Loucy (cell line): ENCODE measurements at regions not wholly inside any gene's neighbourhood (a gene's known extent, or its start where the extent isn't known, plus 50 kb on each side); places are given as distances from the start of the nearest gene placed in this dataset.

Experiments used
- EZH2phosphoT487 ChIP-seq: fragments of 200-600 bp; IDR thresholded peaks from 2 replicates; pipeline ENCODE4 v1.6.1; 2018; ENCODE audit warnings: antibody characterized with exemption, mild to moderate bottlenecking, moderate library complexity, borderline replicate concordance
- TF ChIP-seq, protein P1 (sequence below): fragments of 200-600 bp; sonication (generic); conservative IDR thresholded peaks from 2 replicates; pipeline ENCODE4 v1.5.1; 2014; ENCODE audit warnings: mild to moderate bottlenecking, antibody characterized with exemption, low read length

DNA sequence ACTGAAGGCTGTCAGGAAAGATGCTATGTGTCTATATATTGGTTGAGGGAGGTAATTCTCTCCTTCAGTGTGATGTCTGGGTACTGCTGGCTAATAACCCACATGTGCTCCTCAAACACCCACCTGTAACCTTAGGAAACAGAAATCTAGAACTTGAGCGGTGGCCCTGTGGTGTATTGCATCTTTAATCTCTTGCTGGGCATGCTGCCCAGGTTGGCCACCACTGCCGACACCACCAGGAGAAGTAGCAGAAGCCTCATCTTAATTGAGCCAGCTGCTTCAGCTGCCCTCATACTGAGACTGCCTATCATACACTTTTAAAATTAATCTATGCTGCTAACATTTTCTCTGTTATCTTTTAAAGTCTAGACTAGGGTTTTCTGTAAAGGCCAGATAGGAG, 103.5 kb upstream of the C5orf63 start:
- TF ChIP-seq, protein P1, sequence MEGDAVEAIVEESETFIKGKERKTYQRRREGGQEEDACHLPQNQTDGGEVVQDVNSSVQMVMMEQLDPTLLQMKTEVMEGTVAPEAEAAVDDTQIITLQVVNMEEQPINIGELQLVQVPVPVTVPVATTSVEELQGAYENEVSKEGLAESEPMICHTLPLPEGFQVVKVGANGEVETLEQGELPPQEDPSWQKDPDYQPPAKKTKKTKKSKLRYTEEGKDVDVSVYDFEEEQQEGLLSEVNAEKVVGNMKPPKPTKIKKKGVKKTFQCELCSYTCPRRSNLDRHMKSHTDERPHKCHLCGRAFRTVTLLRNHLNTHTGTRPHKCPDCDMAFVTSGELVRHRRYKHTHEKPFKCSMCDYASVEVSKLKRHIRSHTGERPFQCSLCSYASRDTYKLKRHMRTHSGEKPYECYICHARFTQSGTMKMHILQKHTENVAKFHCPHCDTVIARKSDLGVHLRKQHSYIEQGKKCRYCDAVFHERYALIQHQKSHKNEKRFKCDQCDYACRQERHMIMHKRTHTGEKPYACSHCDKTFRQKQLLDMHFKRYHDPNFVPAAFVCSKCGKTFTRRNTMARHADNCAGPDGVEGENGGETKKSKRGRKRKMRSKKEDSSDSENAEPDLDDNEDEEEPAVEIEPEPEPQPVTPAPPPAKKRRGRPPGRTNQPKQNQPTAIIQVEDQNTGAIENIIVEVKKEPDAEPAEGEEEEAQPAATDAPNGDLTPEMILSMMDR, result no peak
- TF ChIP-seq EZH2phosphoT487, result no peak
